GM23338 (cell line): ENCODE measurements at regions not wholly inside any gene's neighbourhood (a gene's known extent, or its start where the extent isn't known, plus 50 kb on each side); places are given as distances from the start of the nearest gene placed in this dataset.

Experiments used
- ATAC-seq: fragments of 200-7000 bp; cut with Tn5 transposase; 3 replicates; pipeline ENCODE4 v1.9.1; 2020
- DNase-seq: peaks from one replicate; pipeline ENCODE4 v3.0.0-alpha.2; 2015; ENCODE audit warnings: low spot score
- H2AFZ ChIP-seq: fragments of 200-600 bp; sonication (generic); 2 replicates; pipeline ENCODE4 v1.8.0; 2016; ENCODE audit warnings: antibody characterized with exemption, mild to moderate bottlenecking, moderate library complexity
- H3F3A ChIP-seq: fragments of 200-600 bp; sonication (generic); replicated peaks from 2 replicates; pipeline ENCODE4 v1.8.0; 2017; ENCODE audit warnings: antibody characterized with exemption, mixed run types, low read depth
- H3K27ac ChIP-seq: fragments of 200-600 bp; sonication (generic); 2 replicates; pipeline ENCODE4 v1.6.1; 2016; ENCODE audit warnings: low read depth
- H3K27me3 ChIP-seq: fragments of 200-600 bp; sonication (generic); 2 replicates; pipeline ENCODE4 v1.8.0; 2016; ENCODE audit warnings: mild to moderate bottlenecking, mixed run types, moderate library complexity; ENCODE audit not compliant: insufficient read depth
- H3K36me3 ChIP-seq: fragments of 200-600 bp; sonication (generic); 2 replicates; pipeline ENCODE4 v1.8.0; 2016; ENCODE audit warnings: mild to moderate bottlenecking; ENCODE audit not compliant: insufficient read depth
- H3K4me1 ChIP-seq: fragments of 200-600 bp; sonication (generic); 2 replicates; pipeline ENCODE4 v1.8.0; 2016; ENCODE audit warnings: mild to moderate bottlenecking, moderate library complexity; ENCODE audit not compliant: insufficient read depth
- H3K4me2 ChIP-seq: fragments of 200-600 bp; sonication (generic); 2 replicates; pipeline ENCODE4 v1.7.1; 2017; ENCODE audit warnings: mixed run types
- H3K4me3 ChIP-seq: fragments of 200-600 bp; sonication (generic); 2 replicates; pipeline ENCODE4 v1.6.1; 2016; ENCODE audit warnings: mixed run types
- H3K79me2 ChIP-seq: fragments of 200-600 bp; sonication (generic); replicated peaks from 2 replicates; pipeline ENCODE4 v1.8.0; 2017; ENCODE audit warnings: mild to moderate bottlenecking; ENCODE audit not compliant: insufficient read depth
- H3K9me2 ChIP-seq: fragments of 200-600 bp; sonication (generic); 2 replicates; pipeline ENCODE4 v1.8.0; 2017; ENCODE audit not compliant: insufficient read depth
- H4K20me1 ChIP-seq: fragments of 200-600 bp; sonication (generic); replicated peaks from 2 replicates; pipeline ENCODE4 v1.8.0; 2017; ENCODE audit warnings: mild to moderate bottlenecking; ENCODE audit not compliant: insufficient read depth
- H3K27ac Mint-ChIP-seq: 2 replicates; pipeline ENCODE4 v1.8.0; 2020; ENCODE audit warnings: inconsistent platforms, mild to moderate bottlenecking, moderate library complexity, mixed read lengths
- H3K27me3 Mint-ChIP-seq: 3 replicates; pipeline ENCODE4 v1.8.0; 2022; ENCODE audit warnings: low read depth, mild to moderate bottlenecking, moderate library complexity, mixed read lengths, inconsistent platforms; ENCODE audit not compliant: insufficient read depth, poor library complexity
- H3K36me3 Mint-ChIP-seq: 3 replicates; pipeline ENCODE4 v1.8.0; 2021; ENCODE audit warnings: low read depth, mild to moderate bottlenecking, inconsistent platforms, moderate library complexity, mixed read lengths
- H3K4me1 Mint-ChIP-seq: 3 replicates; pipeline ENCODE4 v1.8.0; 2020; ENCODE audit warnings: mild to moderate bottlenecking, inconsistent platforms, mixed read lengths
- H3K4me3 Mint-ChIP-seq: 3 replicates; pipeline ENCODE4 v1.8.0; 2021; ENCODE audit warnings: moderate library complexity, mild to moderate bottlenecking, inconsistent platforms, mixed read lengths
- H3K9me3 Mint-ChIP-seq: 3 replicates; pipeline ENCODE4 v1.8.0; 2020; ENCODE audit warnings: moderate library complexity, mild to moderate bottlenecking, inconsistent platforms, mixed read lengths
- STAT1 ChIP-seq: IDR thresholded peaks from one replicate; pipeline ENCODE4 v1.6.1; 2016; ENCODE audit warnings: antibody characterized with exemption; ENCODE audit not compliant: unreplicated experiment
- TF ChIP-seq, protein P1 (sequence below): fragments of 250-450 bp; sonication (Bioruptor Pico); IDR thresholded peaks from 2 replicates; pipeline ENCODE4 v1.5.0; 2020; ENCODE audit warnings: mild to moderate bottlenecking, moderate library complexity
- TF ChIP-seq, protein P2 (sequence below), 2 experiments: fragments of 200-600 bp in 1 of 2; sonication (generic) in 1 of 2; conservative IDR thresholded peaks; 2 replicates each; pipeline versions ENCODE4 v1.5.1 to v1.6.1; 2016 to 2017; ENCODE audit warnings: antibody characterized with exemption in 2 of 2, low read depth in 2 of 2, mild to moderate bottlenecking in 2 of 2, moderate library complexity in 1 of 2

DNA sequence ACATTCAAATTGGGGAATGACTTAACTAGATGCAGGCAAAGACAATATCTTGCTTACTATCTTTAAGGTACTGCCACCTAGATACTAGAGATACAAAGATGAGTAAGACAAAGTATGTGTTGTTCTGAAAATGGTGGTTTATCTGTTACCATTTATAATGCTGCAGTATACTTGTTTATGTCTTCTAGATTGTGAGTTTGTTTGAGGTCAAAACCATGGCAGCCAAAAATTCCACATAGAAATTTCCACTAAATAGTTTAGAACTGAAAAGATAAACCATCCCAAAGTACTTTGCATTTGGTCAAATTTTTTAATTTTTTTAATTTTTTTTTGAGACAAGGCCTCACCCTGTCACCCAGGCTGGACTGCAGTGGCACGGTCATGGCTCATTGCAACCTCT, 150.8 kb downstream of the SOX4 start (continued):
- TF ChIP-seq, protein P1, sequence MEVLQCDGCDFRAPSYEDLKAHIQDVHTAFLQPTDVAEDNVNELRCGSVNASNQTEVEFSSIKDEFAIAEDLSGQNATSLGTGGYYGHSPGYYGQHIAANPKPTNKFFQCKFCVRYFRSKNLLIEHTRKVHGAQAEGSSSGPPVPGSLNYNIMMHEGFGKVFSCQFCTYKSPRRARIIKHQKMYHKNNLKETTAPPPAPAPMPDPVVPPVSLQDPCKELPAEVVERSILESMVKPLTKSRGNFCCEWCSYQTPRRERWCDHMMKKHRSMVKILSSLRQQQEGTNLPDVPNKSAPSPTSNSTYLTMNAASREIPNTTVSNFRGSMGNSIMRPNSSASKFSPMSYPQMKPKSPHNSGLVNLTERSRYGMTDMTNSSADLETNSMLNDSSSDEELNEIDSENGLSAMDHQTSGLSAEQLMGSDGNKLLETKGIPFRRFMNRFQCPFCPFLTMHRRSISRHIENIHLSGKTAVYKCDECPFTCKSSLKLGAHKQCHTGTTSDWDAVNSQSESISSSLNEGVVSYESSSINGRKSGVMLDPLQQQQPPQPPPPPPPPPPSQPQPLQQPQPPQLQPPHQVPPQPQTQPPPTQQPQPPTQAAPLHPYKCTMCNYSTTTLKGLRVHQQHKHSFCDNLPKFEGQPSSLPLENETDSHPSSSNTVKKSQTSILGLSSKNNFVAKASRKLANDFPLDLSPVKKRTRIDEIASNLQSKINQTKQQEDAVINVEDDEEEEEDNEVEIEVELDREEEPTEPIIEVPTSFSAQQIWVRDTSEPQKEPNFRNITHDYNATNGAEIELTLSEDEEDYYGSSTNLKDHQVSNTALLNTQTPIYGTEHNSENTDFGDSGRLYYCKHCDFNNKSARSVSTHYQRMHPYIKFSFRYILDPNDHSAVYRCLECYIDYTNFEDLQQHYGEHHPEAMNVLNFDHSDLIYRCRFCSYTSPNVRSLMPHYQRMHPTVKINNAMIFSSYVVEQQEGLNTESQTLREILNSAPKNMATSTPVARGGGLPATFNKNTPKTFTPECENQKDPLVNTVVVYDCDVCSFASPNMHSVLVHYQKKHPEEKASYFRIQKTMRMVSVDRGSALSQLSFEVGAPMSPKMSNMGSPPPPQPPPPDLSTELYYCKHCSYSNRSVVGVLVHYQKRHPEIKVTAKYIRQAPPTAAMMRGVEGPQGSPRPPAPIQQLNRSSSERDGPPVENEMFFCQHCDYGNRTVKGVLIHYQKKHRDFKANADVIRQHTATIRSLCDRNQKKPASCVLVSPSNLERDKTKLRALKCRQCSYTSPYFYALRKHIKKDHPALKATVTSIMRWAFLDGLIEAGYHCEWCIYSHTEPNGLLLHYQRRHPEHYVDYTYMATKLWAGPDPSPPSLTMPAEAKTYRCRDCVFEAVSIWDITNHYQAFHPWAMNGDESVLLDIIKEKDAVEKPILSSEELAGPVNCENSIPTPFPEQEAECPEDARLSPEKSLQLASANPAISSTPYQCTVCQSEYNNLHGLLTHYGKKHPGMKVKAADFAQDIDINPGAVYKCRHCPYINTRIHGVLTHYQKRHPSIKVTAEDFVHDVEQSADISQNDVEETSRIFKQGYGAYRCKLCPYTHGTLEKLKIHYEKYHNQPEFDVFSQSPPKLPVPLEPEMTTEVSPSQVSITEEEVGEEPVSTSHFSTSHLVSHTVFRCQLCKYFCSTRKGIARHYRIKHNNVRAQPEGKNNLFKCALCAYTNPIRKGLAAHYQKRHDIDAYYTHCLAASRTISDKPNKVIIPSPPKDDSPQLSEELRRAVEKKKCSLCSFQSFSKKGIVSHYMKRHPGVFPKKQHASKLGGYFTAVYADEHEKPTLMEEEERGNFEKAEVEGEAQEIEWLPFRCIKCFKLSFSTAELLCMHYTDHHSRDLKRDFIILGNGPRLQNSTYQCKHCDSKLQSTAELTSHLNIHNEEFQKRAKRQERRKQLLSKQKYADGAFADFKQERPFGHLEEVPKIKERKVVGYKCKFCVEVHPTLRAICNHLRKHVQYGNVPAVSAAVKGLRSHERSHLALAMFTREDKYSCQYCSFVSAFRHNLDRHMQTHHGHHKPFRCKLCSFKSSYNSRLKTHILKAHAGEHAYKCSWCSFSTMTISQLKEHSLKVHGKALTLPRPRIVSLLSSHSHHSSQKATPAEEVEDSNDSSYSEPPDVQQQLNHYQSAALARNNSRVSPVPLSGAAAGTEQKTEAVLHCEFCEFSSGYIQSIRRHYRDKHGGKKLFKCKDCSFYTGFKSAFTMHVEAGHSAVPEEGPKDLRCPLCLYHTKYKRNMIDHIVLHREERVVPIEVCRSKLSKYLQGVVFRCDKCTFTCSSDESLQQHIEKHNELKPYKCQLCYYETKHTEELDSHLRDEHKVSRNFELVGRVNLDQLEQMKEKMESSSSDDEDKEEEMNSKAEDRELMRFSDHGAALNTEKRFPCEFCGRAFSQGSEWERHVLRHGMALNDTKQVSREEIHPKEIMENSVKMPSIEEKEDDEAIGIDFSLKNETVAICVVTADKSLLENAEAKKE (CRISPR knock-in tag), result no peak

DNA sequence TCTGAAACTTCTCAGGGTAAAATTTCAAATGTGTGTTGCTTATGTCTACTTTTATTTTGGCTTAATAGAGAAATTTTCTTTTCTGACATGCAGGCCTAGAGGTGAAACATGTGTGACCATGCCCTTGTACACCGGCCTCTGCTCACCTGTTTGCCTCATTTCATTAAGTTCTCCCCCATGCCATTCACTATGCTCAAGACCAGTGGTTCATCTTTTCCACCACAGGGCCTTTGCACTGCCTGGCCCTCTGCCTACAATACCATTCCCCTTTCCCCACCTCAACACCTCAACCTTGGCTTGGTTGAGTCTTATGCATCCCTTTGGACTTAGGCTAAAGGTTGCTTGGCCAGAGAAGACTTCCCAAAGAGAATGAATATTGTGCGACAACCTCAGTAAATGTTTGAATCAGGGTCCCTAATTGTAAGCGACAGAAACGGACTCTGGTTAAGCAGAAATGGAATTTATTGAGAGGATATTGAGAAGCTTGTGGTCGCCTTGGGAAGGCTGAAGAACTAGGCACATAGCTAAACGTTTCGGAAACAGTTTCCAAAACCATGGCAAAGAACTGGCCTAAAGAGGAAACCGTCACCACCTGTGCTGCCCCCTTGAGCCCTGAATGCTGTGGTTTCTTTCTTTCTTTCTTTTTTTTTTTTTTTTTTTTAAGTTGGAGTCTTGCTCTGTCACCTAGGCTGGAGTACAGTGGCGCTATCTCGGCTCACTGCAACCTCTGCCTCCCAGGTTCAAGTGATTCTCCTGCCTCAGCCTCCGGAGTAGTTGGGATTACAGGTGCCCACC, 152.2 kb downstream of the SOX4 start:
- peaks cover 64% of the 10 kb centered on the region for H3K4me1 ChIP-seq
- H3K79me2 ChIP-seq, result peaks cover 83% of the 10 kb centered on the region
- peaks cover 69% of the 10 kb centered on the region for H3K4me1 Mint-ChIP-seq
- peak overlapping the region; percentile 82; the same call in 1 of the 2 replicates for H3K27ac Mint-ChIP-seq
- no peaks in the 10 kb centered on the region for H3K36me3 ChIP-seq
- no peak overlapping the region for H2AFZ ChIP-seq
- H3K4me3 ChIP-seq, result no peak overlapping the region
- 0 out of 2 replicates have a peak, but pooled peaks cover 3% of the 10 kb centered on the region for H3F3A ChIP-seq
- peak overlapping the region; percentile 50; the same call in 1 of the 2 replicates for H3K27ac ChIP-seq
- H3K27me3 ChIP-seq, result no peaks in the 10 kb centered on the region
- H4K20me1 ChIP-seq, result 0 out of 2 replicates have a peak, but pooled peaks cover 5% of the 10 kb centered on the region
- no peak overlapping the region for H3K4me3 Mint-ChIP-seq
- no peaks in the 10 kb centered on the region for H3K9me3 Mint-ChIP-seq
- H3K36me3 Mint-ChIP-seq, result peaks cover 18% of the 10 kb centered on the region
- DNase-seq (peak; percentile 73), ATAC-seq (peak; percentile 18; the same call in 2 of the 3 replicates)
- H3K4me2 ChIP-seq, result no peak overlapping the region
- H3K9me2 ChIP-seq, result no peaks in the 10 kb centered on the region
- TF ChIP-seq, protein P2, sequence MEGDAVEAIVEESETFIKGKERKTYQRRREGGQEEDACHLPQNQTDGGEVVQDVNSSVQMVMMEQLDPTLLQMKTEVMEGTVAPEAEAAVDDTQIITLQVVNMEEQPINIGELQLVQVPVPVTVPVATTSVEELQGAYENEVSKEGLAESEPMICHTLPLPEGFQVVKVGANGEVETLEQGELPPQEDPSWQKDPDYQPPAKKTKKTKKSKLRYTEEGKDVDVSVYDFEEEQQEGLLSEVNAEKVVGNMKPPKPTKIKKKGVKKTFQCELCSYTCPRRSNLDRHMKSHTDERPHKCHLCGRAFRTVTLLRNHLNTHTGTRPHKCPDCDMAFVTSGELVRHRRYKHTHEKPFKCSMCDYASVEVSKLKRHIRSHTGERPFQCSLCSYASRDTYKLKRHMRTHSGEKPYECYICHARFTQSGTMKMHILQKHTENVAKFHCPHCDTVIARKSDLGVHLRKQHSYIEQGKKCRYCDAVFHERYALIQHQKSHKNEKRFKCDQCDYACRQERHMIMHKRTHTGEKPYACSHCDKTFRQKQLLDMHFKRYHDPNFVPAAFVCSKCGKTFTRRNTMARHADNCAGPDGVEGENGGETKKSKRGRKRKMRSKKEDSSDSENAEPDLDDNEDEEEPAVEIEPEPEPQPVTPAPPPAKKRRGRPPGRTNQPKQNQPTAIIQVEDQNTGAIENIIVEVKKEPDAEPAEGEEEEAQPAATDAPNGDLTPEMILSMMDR (conservative IDR thresholded peaks at IDR 0.05; ENCODE audit: low read depth in 2 of 2), result peak; percentile 49 to 61
- no peak for TF ChIP-seq STAT1
- peaks cover 5% of the 10 kb centered on the region for H3K27me3 Mint-ChIP-seq
